Panc1 (cell line): ENCODE measurements at regions not wholly inside any gene's neighbourhood (a gene's known extent, or its start where the extent isn't known, plus 50 kb on each side); places are given as distances from the start of the nearest gene placed in this dataset.

Experiments
- ATAC-seq: fragments of 200-7000 bp; cut with Tn5 transposase; 2 replicates; pipeline ENCODE4 v1.9.1; 2020; ENCODE audit warnings: mild to moderate bottlenecking, moderate library complexity
- BruUV-seq: library from RNA; stranded (reverse); fragments of 400-500 nt; replicated peaks from 2 replicates; lab custom pipeline; 2021; lab: Mats Ljungman, UMichigan
- CTCF ChIA-PET: fragments of 300-600 bp; sonication (Branson Sonifier 250); formaldehyde crosslinking; loops from one replicate; lab custom pipeline; 2022; ENCODE audit warnings: antibody characterized with exemption; lab: Charles Lee
- POLR2A ChIA-PET: fragments of 300-600 bp; sonication (Branson Sonifier 250); formaldehyde crosslinking; loops from one replicate; lab custom pipeline; 2022; ENCODE audit warnings: antibody characterized with exemption; lab: Charles Lee
- DNase-seq: peaks from one replicate; pipeline ENCODE4 v3.0.0-alpha.2; 2010; ENCODE audit warnings: low read depth, low spot score
- H3K27ac ChIP-seq: 2 replicates; pipeline ENCODE4 v1.5.1; 2011; ENCODE audit warnings: mild to moderate bottlenecking, low read length, inconsistent platforms
- H3K27me3 ChIP-seq: fragments of 200-500 bp; sonication (Bioruptor generic); 2 replicates; pipeline ENCODE4 v1.6.0; 2014; ENCODE audit warnings: low read length, inconsistent platforms; ENCODE audit not compliant: control insufficient read depth, insufficient read depth
- H3K36me3 ChIP-seq: fragments of 200-500 bp; sonication (Bioruptor generic); 2 replicates; pipeline ENCODE4 v1.5.1; 2014; ENCODE audit warnings: inconsistent platforms, mild to moderate bottlenecking, low read length, moderate library complexity; ENCODE audit not compliant: control insufficient read depth, insufficient read depth
- H3K4me1 ChIP-seq: 2 replicates; pipeline ENCODE4 v1.5.1; 2011; ENCODE audit warnings: inconsistent platforms, mild to moderate bottlenecking, low read length, moderate library complexity; ENCODE audit not compliant: control insufficient read depth, insufficient read depth
- H3K4me3 ChIP-seq, 2 experiments: 2 replicates each; pipeline ENCODE4 v1.5.1; 2011 to 2012; ENCODE audit warnings: low read depth in 2 of 2, low read length in 2 of 2, mild to moderate bottlenecking in 2 of 2, inconsistent platforms in 1 of 2, moderate library complexity in 1 of 2
- H3K9me3 ChIP-seq: fragments of 200-500 bp; sonication (Bioruptor generic); 2 replicates; pipeline ENCODE4 v1.5.1; 2014; ENCODE audit warnings: low read depth, mild to moderate bottlenecking, inconsistent platforms, low read length, moderate library complexity; ENCODE audit not compliant: control insufficient read depth, insufficient read depth
- CTCF ChIP-seq: fragments of 450-650 bp; IDR thresholded peaks from 2 replicates; pipeline ENCODE4 v1.5.1; 2017; ENCODE audit warnings: mild to moderate bottlenecking
- POLR2AphosphoS5 ChIP-seq: IDR thresholded peaks from 2 replicates; pipeline ENCODE4 v1.6.1; 2012; ENCODE audit warnings: mild to moderate bottlenecking, low read depth, low read length, moderate library complexity
- REST ChIP-seq, 2 experiments: IDR thresholded peaks; 2 replicates each; pipeline ENCODE4 v1.6.1; 2011 to 2012; ENCODE audit warnings: low read depth in 2 of 2, control low read depth in 1 of 2, low read length in 1 of 2, mild to moderate bottlenecking in 1 of 2, moderate library complexity in 1 of 2; ENCODE audit not compliant: insufficient read depth in 1 of 2
- SIN3A ChIP-seq: IDR thresholded peaks from 2 replicates; pipeline ENCODE4 v1.6.1; 2012; ENCODE audit warnings: low read depth, mild to moderate bottlenecking, low read length, moderate library complexity, borderline replicate concordance; ENCODE audit not compliant: insufficient read depth
- TCF7L2 ChIP-seq: IDR thresholded peaks from 2 replicates; pipeline ENCODE4 v1.6.1; 2011; ENCODE audit warnings: mild to moderate bottlenecking, low read depth, low read length, inconsistent platforms
- in situ Hi-C: cut with HindIII; loops from 2 replicates; pipeline ENCODE4 v1.10.0; 2016; ENCODE audit warnings: low sequenced_read_pairs, low pct_unique_long_range_greater_than_20kb
- intact Hi-C: fragments of 100-400 bp; cut with micrococcal nuclease; formaldehyde crosslinking; loops from one replicate; pipeline ENCODE4 v1.10.0; 2022; ENCODE audit not compliant: unreplicated experiment

GRCh38 chr6:169335301-169335700 lies 81.7 kb upstream of the THBS2 start:
- POLR2A ChIA-PET: no interaction called here
- in situ Hi-C loops (no loop called here), intact Hi-C loops (no loop called here)
- no peak overlapping the region for H3K27ac ChIP-seq
- peaks cover 3% of the 10 kb centered on the region for H3K27me3 ChIP-seq
- TF ChIP-seq REST (IDR thresholded peaks at IDR 0.05; ENCODE audit: insufficient read depth in 1 of 2, low read depth in 2 of 2, low read length in 1 of 2) (no peak), SIN3A (no peak), TCF7L2 (no peak), CTCF (no peak), POLR2AphosphoS5 (no peak)
- H3K4me1 ChIP-seq: peaks cover 8% of the 10 kb centered on the region
- CTCF ChIA-PET: no interaction called here
- no peak overlapping the region for H3K4me3 ChIP-seq
- no peak for DNase-seq
- H3K9me3 ChIP-seq: no peaks in the 10 kb centered on the region
- no TSS peak for BruUV-seq
- no peak for ATAC-seq
- H3K36me3 ChIP-seq: no peaks in the 10 kb centered on the region

- Histone ChIP-seq H3K4me3 (no peak overlapping the region), H3K27me3 (peaks cover 3% of the 10 kb centered on the region), H3K4me1 (no peaks in the 10 kb centered on the region), H3K36me3 (no peaks in the 10 kb centered on the region), H3K9me3 (no peaks in the 10 kb centered on the region), H3K27ac (no peak overlapping the region)
- TF ChIP-seq SIN3A: no peak
- no peak for TF ChIP-seq TCF7L2
- no peak for TF ChIP-seq POLR2AphosphoS5
- TF ChIP-seq REST (IDR thresholded peaks at IDR 0.05; ENCODE audit: insufficient read depth in 1 of 2, low read depth in 2 of 2, low read length in 1 of 2): no peak
- TF ChIP-seq CTCF: no peak
- no TSS peak for BruUV-seq
- intact Hi-C loops: no loop called here
- ChIA-PET CTCF (no interaction called here), POLR2A (no interaction called here)
- ATAC-seq (no peak), DNase-seq (no peak)
- in situ Hi-C loops: no loop called here
Observed at GRCh38 chr6:169332250-169332649, 78.6 kb upstream of the THBS2 start.
